ENCODE measurements at regions not wholly inside any gene's neighbourhood (a gene's known extent, or its start where the extent isn't known, plus 50 kb on each side); places are given as distances from the start of the nearest gene placed in this dataset.
A peak's percentile ranks its signal among the peaks of the same experiment; 100 is the strongest.

GRCh38 chr1:55376897-55377296 lies 161.7 kb upstream of the USP24 start:
- Histone ChIP-seq H3K9me3 (ENCODE audit: control insufficient read depth, insufficient read depth, low read length) (no peaks in the 10 kb centered on the region), H3K27me3 (ENCODE audit: control insufficient read depth, insufficient read depth, low read length) (no peaks in the 10 kb centered on the region), H3K27ac (ENCODE audit: low read depth, low read length) (no peak overlapping the region), H3K4me3 (ENCODE audit: low read depth, low read length) (no peak overlapping the region)
- TF ChIP-seq CTCF (IDR thresholded peaks at IDR 0.05; ENCODE audit: low read depth, low read length) = no peak
- POLR2A ChIA-PET = no interaction called here
- CTCF ChIA-PET = interaction anchor here (1.2 to 3.8 kb wide), 7 partner anchors 13 to 104 kb away, joined by 3 to 27 read pairs (median 8); no protein-coding TSS in a partner anchor
- DNase-seq (ENCODE audit: low read depth, low spot score) = no peak

- peak; percentile 91 for TF ChIP-seq CTCF (IDR thresholded peaks at IDR 0.05; ENCODE audit: low read depth, low read length)
- no peak overlapping the region for H3K27ac ChIP-seq (ENCODE audit: low read depth, low read length)
- H3K9me3 ChIP-seq (ENCODE audit: control insufficient read depth, insufficient read depth, low read length) = no peaks in the 10 kb centered on the region
- POLR2A ChIA-PET = interaction anchor here (0.6 kb wide), 1 partner anchor 1203 kb away, joined by 3 read pairs; the partner anchor contains the start of gene PLPP3
- H3K27me3 ChIP-seq (ENCODE audit: control insufficient read depth, insufficient read depth, low read length) = no peaks in the 10 kb centered on the region
- H3K4me3 ChIP-seq (ENCODE audit: low read depth, low read length) = no peak overlapping the region
- CTCF ChIA-PET = interaction anchor here (0.5 to 3.8 kb wide), 41 partner anchors 9 to 1334 kb away, joined by 3 to 27 read pairs (median 5); no protein-coding TSS in a partner anchor
- peak; percentile 13 for DNase-seq (ENCODE audit: low read depth, low spot score)
These were observed 160.6 kb upstream of the USP24 start for GRCh38 chr1:55375617-55376258.

- no peaks in the 10 kb centered on the region for H3K9me3 ChIP-seq (ENCODE audit: control insufficient read depth, insufficient read depth, low read length)
- ChIA-PET POLR2A (interaction anchor here (0.6 kb wide), 2 partner anchors 265 to 1204 kb away, joined by 3 to 4 read pairs; partner anchors contain the start of gene PLPP3), CTCF (interaction anchor here (0.6 to 3.8 kb wide), 36 partner anchors 9 to 1335 kb away, joined by 3 to 27 read pairs (median 5); no protein-coding TSS in a partner anchor)
- DNase-seq (ENCODE audit: low read depth, low spot score) = no peak
- no peaks in the 10 kb centered on the region for H3K27me3 ChIP-seq (ENCODE audit: control insufficient read depth, insufficient read depth, low read length)
- no peak overlapping the region for H3K4me3 ChIP-seq (ENCODE audit: low read depth, low read length)
- no peak overlapping the region for H3K27ac ChIP-seq (ENCODE audit: low read depth, low read length)
- no peak for TF ChIP-seq CTCF (IDR thresholded peaks at IDR 0.05; ENCODE audit: low read depth, low read length)
These were observed 159.8 kb upstream of the USP24 start for GRCh38 chr1:55374801-55375616.

GRCh38 chr1:55374216-55374615 lies 159.1 kb upstream of the USP24 start:
- TF ChIP-seq CTCF (IDR thresholded peaks at IDR 0.05; ENCODE audit: low read depth, low read length) = no peak

More at GRCh38 chr1:55374216-55374615, 159.1 kb upstream of the USP24 start:
- no peak for DNase-seq (ENCODE audit: low read depth, low spot score)
- H3K4me3 ChIP-seq (ENCODE audit: low read depth, low read length) = no peak overlapping the region
- H3K27ac ChIP-seq (ENCODE audit: low read depth, low read length) = no peak overlapping the region
- no peaks in the 10 kb centered on the region for H3K9me3 ChIP-seq (ENCODE audit: control insufficient read depth, insufficient read depth, low read length)
- no peaks in the 10 kb centered on the region for H3K27me3 ChIP-seq (ENCODE audit: control insufficient read depth, insufficient read depth, low read length)
- ChIA-PET POLR2A (no interaction called here), CTCF (interaction anchor here (1.0 to 3.8 kb wide), 5 partner anchors 19 to 461 kb away, joined by 3 to 27 read pairs (median 3); no protein-coding TSS in a partner anchor)
